Dedifferentiated amniotic fluid mesenchymal stem cell (primary cell): ENCODE measurements at regions not wholly inside any gene's neighbourhood (a gene's known extent, or its start where the extent isn't known, plus 50 kb on each side); places are given as distances from the start of the nearest gene placed in this dataset.

Experiments used
- DNase-seq: peaks from one replicate; pipeline ENCODE4 v3.0.0-alpha.2; 2016; ENCODE audit errors: extremely low spot score

GRCh38 chr6:91407706-91408105 lies 820.8 kb upstream of the MAP3K7 start:
- DNase-seq: no peak

- no peak for DNase-seq
Observed at GRCh38 chr6:91392951-91393350, 806.1 kb upstream of the MAP3K7 start.

GRCh38 chr6:91387290-91388059 lies 800.6 kb upstream of the MAP3K7 start:
- DNase-seq: no peak

GRCh38 chr6:91386204-91386603 lies 799.3 kb upstream of the MAP3K7 start:
- DNase-seq: no peak

- DNase-seq: no peak
Observed at GRCh38 chr6:91383207-91383606, 796.3 kb upstream of the MAP3K7 start.

- DNase-seq: no peak
Observed at GRCh38 chr6:91376686-91377085, 789.8 kb upstream of the MAP3K7 start.

GRCh38 chr6:91366781-91367180 lies 779.9 kb upstream of the MAP3K7 start:
- DNase-seq: no peak

GRCh38 chr6:91358986-91359385 lies 772.1 kb upstream of the MAP3K7 start:
- DNase-seq: no peak

- DNase-seq: no peak
Observed at GRCh38 chr6:91352878-91353277, 766.0 kb upstream of the MAP3K7 start.

- DNase-seq: no peak
Observed at GRCh38 chr6:91352321-91352720, 765.4 kb upstream of the MAP3K7 start.

GRCh38 chr6:91350146-91350908 lies 763.5 kb upstream of the MAP3K7 start:
- DNase-seq: no peak

- no peak for DNase-seq
Observed at GRCh38 chr6:91341473-91341872, 754.6 kb upstream of the MAP3K7 start.

GRCh38 chr6:91340896-91341395 lies 754.1 kb upstream of the MAP3K7 start:
- DNase-seq: no peak

- DNase-seq: no peak
Observed at GRCh38 chr6:91337967-91338366, 751.1 kb upstream of the MAP3K7 start.

GRCh38 chr6:91330896-91331295 lies 744.0 kb upstream of the MAP3K7 start:
- DNase-seq: no peak

GRCh38 chr6:91328241-91328640 lies 741.4 kb upstream of the MAP3K7 start:
- no peak for DNase-seq

- no peak for DNase-seq
Observed at GRCh38 chr6:91324711-91325110, 737.8 kb upstream of the MAP3K7 start.

GRCh38 chr6:91317984-91318383 lies 731.1 kb upstream of the MAP3K7 start:
- DNase-seq: no peak

GRCh38 chr6:91317247-91317835 lies 730.5 kb upstream of the MAP3K7 start:
- no peak for DNase-seq

GRCh38 chr6:91310178-91310577 lies 723.3 kb upstream of the MAP3K7 start:
- DNase-seq: no peak

GRCh38 chr6:91305755-91306154 lies 718.9 kb upstream of the MAP3K7 start:
- DNase-seq: no peak

GRCh38 chr6:91304521-91304920 lies 717.6 kb upstream of the MAP3K7 start:
- DNase-seq: no peak

GRCh38 chr6:91303326-91303725 lies 716.5 kb upstream of the MAP3K7 start:
- no peak for DNase-seq
